ENCODE measurements at regions not wholly inside any gene's neighbourhood (a gene's known extent, or its start where the extent isn't known, plus 50 kb on each side); places are given as distances from the start of the nearest gene placed in this dataset.

- no peak for TF ChIP-seq CTCF (IDR thresholded peaks at IDR 0.05)
- TF ChIP-seq POLR2A (IDR thresholded peaks at IDR 0.05): no peak
- TF ChIP-seq POLR2AphosphoS5 (IDR thresholded peaks at IDR 0.05): no peak
- TF ChIP-seq EP300 (IDR thresholded peaks at IDR 0.05): no peak
Measured at GRCh38 chr1:39087435-39087834, 61.3 kb downstream of the NDUFS5 start.

All from sigmoid colon (tissue), 4 donors.